Middle frontal gyrus (tissue), 1 donor: ENCODE measurements at regions not wholly inside any gene's neighbourhood (a gene's known extent, or its start where the extent isn't known, plus 50 kb on each side); places are given as distances from the start of the nearest gene placed in this dataset.

ENCODE experiments used
- DNase-seq: peaks from one replicate; pipeline ENCODE4 v3.0.0-alpha.2; 2015; ENCODE audit warnings: low spot score; ENCODE audit errors: extremely low spot score

- DNase-seq: no peak
These were observed 180.6 kb upstream of the PAPPA start for GRCh38 chr9:115972843-115973595.

- DNase-seq: no peak
These were observed 176.8 kb upstream of the PAPPA start for GRCh38 chr9:115976781-115977180.

- DNase-seq: no peak
These were observed 175.5 kb upstream of the PAPPA start for GRCh38 chr9:115978091-115978490.

DNA sequence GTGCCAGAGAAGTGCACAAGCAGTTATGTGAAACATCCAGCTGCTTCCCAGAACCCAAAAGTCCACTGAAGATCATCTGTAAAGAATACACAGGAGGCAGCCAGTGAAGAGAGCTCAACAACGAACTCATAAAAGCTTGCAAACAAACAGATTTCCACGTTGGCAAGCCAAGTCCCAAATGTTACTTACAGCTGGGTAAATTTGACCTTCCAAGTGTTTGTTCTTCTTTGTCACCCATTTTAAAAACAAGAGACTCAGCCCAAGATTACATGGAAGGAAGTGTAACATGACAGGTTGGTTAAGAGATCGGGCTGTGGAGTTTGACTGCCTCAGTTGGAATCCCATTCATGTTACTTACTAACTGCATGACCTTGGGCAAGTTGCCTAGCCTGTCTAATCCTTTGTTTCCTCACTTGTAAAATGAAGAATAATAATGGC lies 174.9 kb upstream of the PAPPA start:
- no peak for DNase-seq

DNA sequence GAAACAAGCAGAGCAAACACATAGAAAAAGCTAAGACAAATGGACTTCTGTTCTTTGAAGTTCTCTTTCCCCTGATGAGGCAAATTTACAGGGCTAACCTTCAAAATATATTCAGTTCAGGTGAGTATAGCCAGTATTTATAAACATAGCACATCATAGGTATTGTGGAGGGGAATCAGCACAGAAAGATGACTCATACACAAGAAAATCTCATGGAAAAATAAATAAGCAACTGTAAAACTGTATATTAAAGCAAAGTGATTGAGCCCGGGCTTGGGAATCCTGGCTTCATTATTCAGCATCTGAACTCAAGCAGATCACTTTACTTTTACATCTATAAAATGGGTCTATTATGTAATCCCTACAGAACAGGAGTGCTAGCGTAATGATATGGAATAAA lies 173.5 kb upstream of the PAPPA start:
- DNase-seq: no peak

- DNase-seq: no peak
These were observed 173.1 kb upstream of the PAPPA start for GRCh38 chr9:115980502-115980901.

DNA sequence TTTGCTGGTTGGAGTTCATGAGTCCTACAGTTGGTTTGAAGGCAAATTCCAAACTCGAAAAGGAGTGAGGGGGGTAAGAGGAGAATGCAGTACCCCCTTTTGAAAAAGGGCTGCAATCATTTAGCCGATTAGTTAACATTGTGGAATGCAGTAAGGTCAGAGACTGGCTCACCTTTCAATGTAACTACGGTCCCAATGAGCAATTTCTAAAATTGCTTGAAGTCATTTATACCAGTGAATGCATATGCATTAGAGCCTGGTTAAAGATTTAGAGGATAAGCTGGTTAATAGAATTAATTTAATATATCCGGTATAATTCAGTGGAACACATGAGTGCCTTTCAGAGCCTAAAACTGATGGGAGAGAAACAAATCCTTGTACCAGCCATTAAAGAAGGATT lies 172.6 kb upstream of the PAPPA start:
- DNase-seq: no peak

- DNase-seq: no peak
These were observed 170.2 kb upstream of the PAPPA start for GRCh38 chr9:115983366-115983765.

DNA sequence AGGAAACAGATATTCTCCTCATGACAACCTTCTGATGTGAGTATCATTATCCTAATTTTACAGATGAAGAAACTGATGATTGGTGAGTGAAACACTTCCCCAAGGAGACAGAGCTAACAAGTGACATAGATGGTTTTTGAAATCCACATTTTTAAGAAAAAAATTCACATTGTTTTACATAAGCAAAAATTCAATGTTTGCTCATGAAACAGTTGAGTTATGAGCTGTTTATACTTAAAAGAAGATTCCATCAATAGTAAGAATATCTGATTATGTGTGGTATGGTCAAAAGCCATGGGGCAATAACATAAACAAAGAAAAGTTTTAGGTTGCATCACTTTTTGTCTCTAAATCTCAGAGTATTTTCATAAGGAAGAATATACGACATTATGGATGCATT lies 167.9 kb upstream of the PAPPA start:
- DNase-seq: no peak

DNA sequence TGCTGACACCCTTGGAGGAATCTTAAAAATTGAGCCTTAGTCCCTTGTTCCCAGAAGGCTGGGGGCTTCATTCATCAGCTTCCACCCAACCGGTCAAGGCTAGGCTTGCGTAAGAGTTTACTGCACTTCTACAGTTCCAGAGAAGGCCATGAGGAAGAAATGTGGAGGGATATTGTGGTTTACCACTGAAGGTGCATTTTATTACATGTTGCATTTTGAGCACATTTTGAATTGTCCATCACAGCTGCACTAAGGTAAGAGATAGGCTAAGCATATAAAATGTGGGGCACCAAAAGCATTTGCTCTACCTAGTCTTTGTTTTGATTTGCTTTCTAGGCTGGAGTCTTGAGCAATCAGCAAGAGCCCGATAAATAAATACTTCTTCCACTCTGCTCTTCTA lies 167.1 kb upstream of the PAPPA start:
- no peak for DNase-seq

- no peak for DNase-seq
These were observed 164.9 kb upstream of the PAPPA start for GRCh38 chr9:115988701-115989100.

DNA sequence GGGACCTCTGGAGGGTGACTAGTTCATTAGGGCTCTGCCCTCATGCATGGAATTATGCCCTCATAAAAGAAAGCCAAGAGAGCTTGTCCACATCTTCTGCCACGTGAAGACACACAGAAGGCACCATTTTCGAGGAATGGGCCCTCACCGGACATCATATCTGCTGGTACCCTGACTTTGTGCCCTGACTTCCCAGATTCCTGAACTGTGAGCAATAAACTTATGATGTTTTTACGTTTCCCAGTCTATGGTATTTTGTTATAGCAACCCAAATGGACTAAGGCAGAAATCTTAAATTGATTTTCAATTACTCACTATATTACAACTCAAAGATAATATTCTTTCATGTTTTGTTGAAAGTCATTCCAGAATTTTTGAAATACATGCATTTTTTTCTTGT lies 163.8 kb upstream of the PAPPA start:
- DNase-seq: no peak

DNA sequence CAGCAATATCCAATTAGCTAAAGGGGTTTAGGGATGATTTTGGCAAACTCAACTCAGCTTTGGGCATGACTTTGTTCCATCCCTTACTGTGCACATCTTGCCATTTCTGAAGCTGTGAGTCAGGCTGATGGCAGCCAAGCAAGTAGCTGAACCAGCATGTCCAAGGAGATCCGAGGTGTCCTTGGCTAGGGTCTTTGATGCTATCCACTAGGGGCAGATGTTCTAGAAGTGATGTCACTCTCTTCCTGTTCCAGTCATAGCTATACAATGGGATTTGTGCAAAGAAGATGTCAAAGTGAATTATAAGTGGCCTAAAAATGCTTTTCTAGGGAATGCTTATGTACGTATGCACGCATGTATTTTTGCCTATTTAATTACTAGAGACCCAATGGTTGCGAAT lies 160.8 kb upstream of the PAPPA start:
- DNase-seq: no peak

GRCh38 chr9:115997923-115998322 lies 155.7 kb upstream of the PAPPA start:
- no peak for DNase-seq

DNA sequence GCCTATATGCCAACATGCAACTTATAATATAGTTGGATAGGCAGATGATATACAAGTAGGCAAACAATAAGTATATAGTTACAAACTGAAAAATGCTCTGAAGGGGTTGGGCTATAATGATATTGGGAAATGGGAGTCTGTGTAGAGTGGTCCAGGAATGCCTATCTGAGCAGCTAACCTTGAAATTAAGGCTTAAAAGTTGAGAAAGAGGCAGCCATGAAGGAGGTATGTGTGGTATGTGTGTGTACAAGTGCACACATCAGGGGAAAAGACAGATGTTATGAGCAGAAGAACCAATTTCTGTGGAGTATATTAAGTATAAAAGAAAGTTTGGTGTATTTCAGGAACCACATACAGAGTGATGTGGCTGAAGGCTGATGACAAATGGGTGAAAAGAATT lies 154.9 kb upstream of the PAPPA start:
- no peak for DNase-seq

DNA sequence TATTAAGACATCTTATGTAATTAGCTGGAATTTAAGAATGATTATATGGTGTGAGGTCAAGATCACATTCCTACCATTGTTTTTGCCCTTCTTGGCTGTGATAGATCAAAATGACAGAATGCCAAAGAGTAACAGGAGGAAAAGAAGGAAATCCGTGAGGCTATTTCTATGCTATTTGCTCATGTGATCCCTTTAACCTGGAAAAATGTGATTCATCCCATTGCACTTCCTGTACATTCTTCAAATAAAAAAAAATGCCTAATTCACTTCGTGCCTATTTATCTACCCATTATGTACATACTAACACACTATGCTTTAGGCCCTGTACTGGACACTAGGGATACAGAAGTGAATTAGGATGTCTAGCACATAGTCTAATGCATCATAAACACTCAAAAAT lies 154.1 kb upstream of the PAPPA start:
- no peak for DNase-seq

DNA sequence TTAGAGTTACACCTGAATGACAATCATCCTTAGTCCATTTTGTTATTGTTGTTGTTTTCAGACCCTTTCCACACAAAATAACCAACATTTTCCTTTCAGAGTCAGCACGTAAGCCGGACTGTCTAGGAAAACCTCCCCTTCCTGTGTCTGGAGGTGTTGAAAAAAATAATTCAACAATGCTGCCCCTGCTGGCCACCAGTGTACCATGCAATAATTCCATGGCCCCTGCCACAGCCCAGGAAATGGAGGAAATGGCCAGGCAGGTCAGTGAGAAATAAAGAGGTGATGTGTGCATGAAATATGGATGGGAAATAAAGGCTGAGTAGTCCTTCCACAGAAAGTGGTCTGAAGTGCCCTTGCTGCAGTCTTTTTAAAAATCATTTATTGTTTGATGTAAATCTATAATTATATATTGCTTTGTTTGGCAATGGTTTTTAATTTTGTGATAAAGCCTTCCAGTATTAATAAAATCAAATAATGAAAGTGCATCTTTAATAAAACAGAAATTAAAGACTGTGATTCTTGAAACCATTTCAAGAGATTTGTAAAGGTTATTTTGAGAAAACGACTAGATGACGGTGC lies 152.8 kb upstream of the PAPPA start:
- no peak for DNase-seq

DNA sequence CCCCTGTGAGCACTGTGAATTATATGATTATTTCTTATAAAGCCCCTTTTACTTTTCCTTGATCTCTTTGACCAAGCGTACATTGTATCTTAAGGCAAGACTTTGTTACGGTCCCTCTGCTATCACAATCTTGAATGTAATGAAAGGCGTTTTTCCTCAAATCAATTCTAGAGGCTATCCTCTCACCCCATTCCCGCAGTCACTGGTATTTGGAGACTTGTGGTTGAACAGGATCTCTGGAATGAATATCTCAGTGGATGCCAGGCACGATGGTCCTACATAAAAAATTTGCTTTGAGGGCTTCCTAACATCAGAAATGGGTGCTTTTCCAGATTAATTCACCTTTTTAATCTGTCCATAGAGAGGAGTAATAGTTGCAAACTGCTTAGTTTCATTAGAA lies 151.4 kb upstream of the PAPPA start:
- DNase-seq: no peak

DNA sequence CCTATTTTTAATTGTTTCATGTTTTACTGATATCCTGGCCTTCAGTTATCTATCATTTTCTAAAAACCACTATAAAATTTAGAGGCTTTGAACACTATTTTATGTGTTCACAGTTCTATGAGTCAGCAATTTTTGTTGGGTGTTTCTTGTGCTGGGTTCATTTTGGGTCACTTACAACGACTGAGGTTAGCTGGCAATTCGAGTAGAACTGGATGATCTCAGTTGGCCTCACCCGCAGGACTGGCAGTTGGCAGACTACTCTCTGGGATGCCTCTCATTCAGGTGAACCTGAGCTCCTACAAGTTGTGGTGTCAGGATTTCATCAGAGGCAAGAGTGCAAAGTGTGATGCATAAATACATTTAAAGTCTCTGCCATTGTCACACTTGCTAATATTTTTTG lies 151.0 kb upstream of the PAPPA start:
- no peak for DNase-seq

GRCh38 chr9:116003397-116003796 lies 150.2 kb upstream of the PAPPA start:
- no peak for DNase-seq

- DNase-seq: no peak
These were observed 148.4 kb upstream of the PAPPA start for GRCh38 chr9:116005205-116005604.

GRCh38 chr9:116007824-116008223 lies 145.8 kb upstream of the PAPPA start:
- DNase-seq: no peak

GRCh38 chr9:116008278-116008677 lies 145.3 kb upstream of the PAPPA start:
- DNase-seq: no peak
